Breast epithelium (tissue), 4 donors: ENCODE measurements at regions not wholly inside any gene's neighbourhood (a gene's known extent, or its start where the extent isn't known, plus 50 kb on each side); places are given as distances from the start of the nearest gene placed in this dataset.
"Not testable (repeated sequence)": the region's sequence is repeated elsewhere in the genome, so short reads cannot be mapped to it uniquely, and the experiment has no call there.

Source experiments
- DNase-seq, 2 donors: peaks; one replicate each; pipeline ENCODE4 v3.0.0-alpha.2; 2019; ENCODE audit warnings: low spot score in 2 of 2
- H3K27ac ChIP-seq, 2 donors: fragments of 200-600 bp; sonication (generic) in 1 of 2; one replicate each; pipeline ENCODE4 v1.5.1; 2016 to 2019; ENCODE audit warnings: mild to moderate bottlenecking in 1 of 2
- H3K27me3 ChIP-seq, 2 donors: fragments of 200-600 bp; sonication (generic) in 1 of 2; one replicate each; pipeline versions ENCODE4 v1.5.1 to v1.6.0; 2017 to 2019; ENCODE audit warnings: control low read depth in 1 of 2, mild to moderate bottlenecking in 1 of 2
- H3K36me3 ChIP-seq: fragments of 200-600 bp; one replicate; pipeline ENCODE4 v1.5.1; 2019
- H3K4me1 ChIP-seq, 2 donors: fragments of 200-600 bp; sonication (generic); one replicate each; pipeline ENCODE4 v1.5.1; 2016 to 2019; ENCODE audit warnings: control low read depth in 1 of 2
- H3K4me3 ChIP-seq, 3 donors: fragments of 200-600 bp; sonication (generic); 1 replicate in 2 of 3; 2 replicates in 1 of 3; pipeline ENCODE4 v1.5.1; 2016 to 2019; ENCODE audit warnings: mild to moderate bottlenecking in 3 of 3, moderate library complexity in 2 of 3
- H3K9me3 ChIP-seq, 2 donors: fragments of 200-600 bp; sonication (generic) in 1 of 2; one replicate each; pipeline ENCODE4 v1.5.1; 2016 to 2019; ENCODE audit warnings: control low read depth in 1 of 2
- CTCF ChIP-seq, 3 donors: fragments of 450-650 bp; IDR thresholded peaks; one replicate each; pipeline ENCODE4 v1.5.1; 2016 to 2017; ENCODE audit warnings: antibody characterized with exemption in 3 of 3, mild to moderate bottlenecking in 3 of 3, moderate library complexity in 3 of 3
- POLR2A ChIP-seq: fragments of 450-650 bp; IDR thresholded peaks from one replicate; pipeline ENCODE4 v1.6.1; 2016; ENCODE audit warnings: antibody characterized with exemption, mild to moderate bottlenecking, moderate library complexity
- POLR2AphosphoS5 ChIP-seq, 3 donors: sonication (generic); formaldehyde crosslinking; IDR thresholded peaks; one replicate each; pipeline ENCODE4 v1.6.1; 2017; ENCODE audit warnings: antibody characterized with exemption in 3 of 3
- intact Hi-C: fragments of 100-400 bp; cut with DNase I; formaldehyde crosslinking; loops from one replicate; pipeline ENCODE4 v1.15.1; 2023; ENCODE audit warnings: low total_unique reads

GRCh38 chr3:906739-907138 lies 186.1 kb upstream of the CNTN6 start:
- no peak overlapping the region for H3K4me3 ChIP-seq
- intact Hi-C loops: no loop called here
- H3K9me3 ChIP-seq: peaks cover 0 to 8% of the 10 kb centered on the region in 2 donors
- DNase-seq: no peak
- no peak for TF ChIP-seq CTCF (IDR thresholded peaks at IDR 0.05)
- no peak for TF ChIP-seq POLR2AphosphoS5 (IDR thresholded peaks at IDR 0.05)
- H3K36me3 ChIP-seq: no peaks in the 10 kb centered on the region
- no peak overlapping the region for H3K27ac ChIP-seq
- no peaks in the 10 kb centered on the region for H3K4me1 ChIP-seq
- H3K27me3 ChIP-seq: no peaks in the 10 kb centered on the region

GRCh38 chr3:908839-909238 lies 184.0 kb upstream of the CNTN6 start:
- Histone ChIP-seq H3K4me3 (no peak overlapping the region), H3K9me3 (no peaks in the 10 kb centered on the region), H3K27me3 (no peaks in the 10 kb centered on the region), H3K36me3 (no peaks in the 10 kb centered on the region), H3K4me1 (no peaks in the 10 kb centered on the region), H3K27ac (no peak overlapping the region)
- no peak for DNase-seq
- intact Hi-C loops: no loop called here
- no peak for TF ChIP-seq POLR2AphosphoS5 (IDR thresholded peaks at IDR 0.05)
- TF ChIP-seq POLR2A: no peak
- TF ChIP-seq CTCF (IDR thresholded peaks at IDR 0.05): no peak

- H3K4me1 ChIP-seq, H3K4me3 ChIP-seq, DNase-seq, H3K36me3 ChIP-seq, H3K27me3 ChIP-seq, intact Hi-C loops, H3K27ac ChIP-seq, H3K9me3 ChIP-seq: not testable (repeated sequence)
These were observed 180.1 kb upstream of the CNTN6 start for GRCh38 chr3:912717-913116.

GRCh38 chr3:923161-923910 lies 169.5 kb upstream of the CNTN6 start:
- H3K27me3 ChIP-seq: no peaks in the 10 kb centered on the region
- no peaks in the 10 kb centered on the region for H3K4me1 ChIP-seq
- H3K36me3 ChIP-seq: no peaks in the 10 kb centered on the region
- no peak for DNase-seq
- intact Hi-C loops: loop anchor here (10.0 kb wide), 1 partner anchor 59 kb away; no protein-coding TSS in a partner anchor
- no peak for TF ChIP-seq POLR2A
- no peak for TF ChIP-seq CTCF (IDR thresholded peaks at IDR 0.05)
- TF ChIP-seq POLR2AphosphoS5 (IDR thresholded peaks at IDR 0.05): no peak
- H3K27ac ChIP-seq: no peak overlapping the region
- H3K4me3 ChIP-seq: no peak overlapping the region
- H3K9me3 ChIP-seq: no peaks in the 10 kb centered on the region

- intact Hi-C loops: no loop called here
- no peaks in the 10 kb centered on the region for H3K4me1 ChIP-seq
- no peaks in the 10 kb centered on the region for H3K36me3 ChIP-seq
- no peak for DNase-seq
- H3K27ac ChIP-seq: no peak overlapping the region
- TF ChIP-seq POLR2AphosphoS5 (IDR thresholded peaks at IDR 0.05) (no peak), POLR2A (no peak), CTCF (IDR thresholded peaks at IDR 0.05) (no peak)
- no peak overlapping the region for H3K4me3 ChIP-seq
- H3K27me3 ChIP-seq: no peaks in the 10 kb centered on the region
- no peaks in the 10 kb centered on the region for H3K9me3 ChIP-seq
These were observed 162.0 kb upstream of the CNTN6 start for GRCh38 chr3:930866-931265.
